Caki2 (cell line): ENCODE measurements at regions not wholly inside any gene's neighbourhood (a gene's known extent, or its start where the extent isn't known, plus 50 kb on each side); places are given as distances from the start of the nearest gene placed in this dataset.
"Not testable (repeated sequence)": the region's sequence is repeated elsewhere in the genome, so short reads cannot be mapped to it uniquely, and the experiment has no call there.

Source experiments
- DNase-seq: peaks from one replicate; pipeline ENCODE4 v3.0.0-alpha.2; 2015; ENCODE audit warnings: low read depth
- in situ Hi-C: cut with HindIII; loops from 2 replicates; pipeline ENCODE4 v1.10.0; 2016; ENCODE audit warnings: low sequenced_read_pairs, low pct_unique_long_range_greater_than_20kb, mixed read lengths

- DNase-seq, result no peak
- in situ Hi-C loops, result no loop called here
Observed at GRCh38 chr2:145753966-145754365, 1234.0 kb upstream of the ZEB2 start.

DNA sequence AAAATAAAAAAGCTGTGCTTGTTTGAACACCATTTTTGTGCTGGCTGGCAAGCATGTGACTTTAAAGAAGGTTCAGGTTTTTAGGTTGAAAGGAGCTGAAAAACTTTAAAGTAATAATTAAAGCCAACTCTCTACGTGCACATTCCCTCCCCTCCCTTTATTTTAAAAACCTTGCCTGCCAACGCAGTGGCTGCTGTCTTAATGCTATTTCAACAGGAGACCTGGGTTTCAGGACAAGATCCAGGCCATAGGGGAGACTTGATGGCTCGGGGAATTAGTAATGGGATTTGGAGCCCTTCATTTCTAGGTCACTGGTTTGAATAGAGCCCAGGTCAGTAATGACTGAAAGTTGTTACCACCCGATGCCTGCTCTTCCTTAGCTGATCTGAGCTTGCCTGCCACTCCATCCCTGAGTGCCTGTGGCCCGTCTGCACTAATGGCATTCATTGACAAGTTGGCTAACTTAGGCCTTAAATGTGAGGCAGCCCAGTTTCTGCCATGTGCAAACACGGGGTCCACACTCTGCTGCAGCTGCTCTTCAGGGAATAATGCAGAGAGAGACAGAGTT lies 1233.2 kb upstream of the ZEB2 start:
- in situ Hi-C loops, result no loop called here
- no peak for DNase-seq

- in situ Hi-C loops, result no loop called here
- DNase-seq, result peak; percentile 52
Observed at GRCh38 chr2:145752091-145752806, 1232.3 kb upstream of the ZEB2 start.

- in situ Hi-C loops, result no loop called here
- no peak for DNase-seq
Observed at GRCh38 chr2:145751629-145752028, 1231.7 kb upstream of the ZEB2 start.

- in situ Hi-C loops, result no loop called here
- DNase-seq, result no peak
Observed at GRCh38 chr2:145751155-145751554, 1231.2 kb upstream of the ZEB2 start.

DNA sequence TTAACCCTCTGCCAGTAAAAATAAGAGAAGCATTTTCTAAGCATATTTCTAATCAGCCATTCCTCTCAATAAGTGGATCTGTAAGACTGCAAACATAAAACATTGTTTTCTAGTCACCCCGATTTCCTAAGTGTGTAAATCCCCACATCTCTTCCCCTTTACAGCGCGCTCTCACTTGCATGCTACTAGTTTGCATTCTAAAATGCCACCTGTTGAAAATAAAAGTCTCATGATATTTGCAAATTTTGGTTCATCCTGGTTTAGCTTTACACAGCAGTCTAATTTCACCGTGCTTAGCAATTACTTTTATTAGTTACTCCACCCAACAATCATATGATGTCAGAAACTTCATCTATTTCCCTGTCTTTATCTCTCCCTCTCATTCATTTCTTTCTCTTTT lies 1230.7 kb upstream of the ZEB2 start:
- in situ Hi-C loops, result no loop called here
- DNase-seq, result no peak

DNA sequence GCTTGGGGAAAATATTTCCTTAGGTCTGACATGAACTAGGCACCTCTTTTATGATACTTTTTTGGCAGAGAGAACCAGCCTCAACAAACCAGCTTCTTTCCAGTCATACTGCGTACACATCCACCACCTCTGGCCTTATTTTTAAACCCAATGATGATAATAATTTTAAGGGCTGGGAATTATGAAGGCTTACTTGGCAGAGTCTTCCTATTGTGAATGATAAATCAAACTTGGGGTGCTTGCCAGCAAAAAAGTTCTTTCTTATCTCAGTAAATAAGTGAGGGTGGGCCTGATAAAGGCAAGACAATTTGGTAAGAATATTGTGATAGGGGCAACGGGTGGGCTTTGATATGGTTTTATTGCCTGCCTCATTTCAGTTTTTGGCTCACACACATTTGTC lies 1230.2 kb upstream of the ZEB2 start:
- no peak for DNase-seq
- in situ Hi-C loops, result no loop called here

- no peak for DNase-seq
- in situ Hi-C loops, result no loop called here
Observed at GRCh38 chr2:145749556-145749955, 1229.6 kb upstream of the ZEB2 start.

- in situ Hi-C loops, result no loop called here
- DNase-seq, result no peak
Observed at GRCh38 chr2:145748927-145749326, 1229.0 kb upstream of the ZEB2 start.

DNA sequence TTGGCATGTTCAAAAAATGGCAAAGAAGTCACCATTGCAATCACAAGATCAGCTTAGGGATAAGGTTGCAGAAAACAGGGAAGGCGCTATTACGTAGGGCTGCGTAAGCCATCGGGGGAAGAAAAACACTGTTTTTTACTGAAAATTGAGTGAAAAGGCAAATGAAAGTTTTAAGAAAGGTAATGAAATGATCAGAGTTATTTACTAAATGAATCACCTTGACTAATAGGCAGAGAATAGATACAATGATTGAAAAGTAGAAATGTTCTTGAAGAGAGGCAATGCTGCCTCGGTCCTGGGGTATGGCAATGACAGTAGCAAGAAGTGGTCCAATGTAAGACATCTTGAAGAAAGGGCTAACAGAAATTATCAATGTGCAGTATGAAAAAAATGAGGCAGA lies 1227.8 kb upstream of the ZEB2 start:
- in situ Hi-C loops, result no loop called here
- no peak for DNase-seq

DNA sequence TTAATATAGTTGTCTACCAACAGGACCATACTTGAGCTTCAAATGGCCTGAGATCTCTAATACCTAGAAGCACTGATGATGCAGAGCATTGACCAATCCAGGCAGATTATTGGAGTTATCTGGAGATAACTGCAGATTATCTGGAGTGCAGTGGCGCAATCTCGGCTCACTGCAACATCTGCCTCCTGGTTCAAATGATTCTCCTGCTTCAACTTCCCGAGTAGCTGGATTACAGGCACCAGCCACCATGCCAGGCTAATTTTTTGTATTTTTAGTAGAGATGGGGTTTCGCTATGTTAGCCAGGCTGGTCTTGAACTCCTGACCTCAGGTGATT lies 1225.4 kb upstream of the ZEB2 start:
- DNase-seq, in situ Hi-C loops: not testable (repeated sequence)

DNA sequence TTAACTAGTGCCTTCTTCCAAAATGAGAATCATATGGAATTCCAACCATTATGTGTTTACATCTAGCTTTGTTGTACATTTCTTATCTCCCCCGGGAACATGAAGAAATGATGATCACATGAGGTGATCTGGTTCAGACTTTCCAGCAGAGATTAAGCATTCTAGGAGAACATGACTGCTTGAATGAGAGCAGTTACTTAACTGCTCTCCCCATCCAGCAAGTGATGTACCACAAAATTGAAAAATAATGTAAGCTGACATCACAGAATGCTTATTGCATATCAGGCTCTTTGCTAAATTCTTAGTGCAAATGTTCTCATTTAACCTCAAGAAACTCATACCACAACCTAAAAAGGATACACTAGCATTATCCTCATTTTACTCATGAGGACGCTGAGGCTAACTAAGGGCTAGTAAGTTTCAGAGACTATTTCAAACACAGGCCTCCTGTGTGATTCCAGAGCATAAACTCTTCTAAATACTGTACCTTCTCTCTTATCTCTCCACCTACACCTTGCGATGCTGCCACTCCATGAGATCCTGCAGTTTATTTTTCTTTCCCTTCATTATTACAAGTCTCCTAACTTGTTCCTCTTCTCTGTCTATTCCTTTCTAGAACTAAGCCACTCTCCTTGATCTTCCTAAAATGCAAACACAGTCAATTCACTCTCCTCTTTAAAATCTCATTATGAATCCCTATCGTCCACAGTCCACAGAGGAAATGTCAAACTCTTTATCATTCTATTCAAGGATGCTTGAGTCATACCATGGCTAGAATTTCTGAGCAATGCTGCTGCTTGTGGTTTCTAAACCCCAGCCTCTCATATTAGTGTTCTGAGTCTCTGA lies 1224.8 kb upstream of the ZEB2 start:
- in situ Hi-C loops, result no loop called here

DNA sequence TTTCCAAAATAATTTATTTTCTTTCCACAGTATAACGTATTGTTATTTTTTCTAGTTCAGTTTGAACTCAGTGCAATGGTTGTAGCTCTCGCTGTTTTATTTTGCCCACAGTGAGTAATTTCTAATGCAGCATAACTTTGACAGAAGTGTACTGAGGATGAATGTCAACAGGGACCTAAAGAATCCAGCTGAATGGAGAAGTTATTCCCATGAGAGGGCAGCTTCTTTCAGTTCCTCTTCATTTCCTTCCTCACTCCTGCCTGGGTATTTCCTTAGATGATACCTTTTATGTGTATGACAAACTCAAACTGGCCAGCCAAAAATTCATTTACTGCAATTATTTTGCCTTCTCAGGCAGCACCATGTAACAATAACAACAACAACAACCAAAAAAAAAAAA lies 1223.1 kb upstream of the ZEB2 start:
- DNase-seq, result no peak
- in situ Hi-C loops, result no loop called here

More for the DNA sequence above, 1224.8 kb upstream of the ZEB2 start:
- no peak for DNase-seq

- DNase-seq, result no peak
- in situ Hi-C loops, result no loop called here
Observed at GRCh38 chr2:145741636-145742035, 1221.7 kb upstream of the ZEB2 start.

- DNase-seq, result no peak
Observed at GRCh38 chr2:145741181-145741580, 1221.3 kb upstream of the ZEB2 start.

GRCh38 chr2:145740302-145740701 lies 1220.4 kb upstream of the ZEB2 start:
- in situ Hi-C loops, result no loop called here
- DNase-seq, result no peak

More at GRCh38 chr2:145741181-145741580, 1221.3 kb upstream of the ZEB2 start:
- in situ Hi-C loops, result no loop called here

DNA sequence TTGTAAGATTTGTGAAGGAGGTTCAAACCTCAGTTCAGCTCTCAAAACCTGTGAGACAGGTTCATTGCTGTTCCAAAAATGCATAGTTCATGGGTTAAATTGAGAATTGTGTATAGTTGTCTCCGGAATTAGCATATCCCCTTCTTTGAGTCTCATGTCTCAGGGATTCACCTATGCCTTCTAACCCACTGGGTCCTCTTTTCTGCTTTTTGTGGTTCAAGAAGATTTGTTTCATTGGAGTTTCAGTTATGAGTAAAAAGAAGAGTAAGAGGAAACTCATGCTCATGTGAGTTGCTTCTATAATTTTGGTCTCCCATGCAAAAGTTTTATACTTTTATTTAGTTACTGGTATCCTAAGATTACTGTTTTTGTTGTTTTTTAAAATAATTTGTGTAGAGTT lies 1219.8 kb upstream of the ZEB2 start:
- in situ Hi-C loops, result no loop called here
- no peak for DNase-seq

GRCh38 chr2:145736871-145737270 lies 1217.0 kb upstream of the ZEB2 start:
- in situ Hi-C loops, result no loop called here
- DNase-seq, result no peak

GRCh38 chr2:145731467-145731866 lies 1211.5 kb upstream of the ZEB2 start:
- in situ Hi-C loops, result no loop called here
- DNase-seq, result no peak
